OCI-LY7 (cell line): ENCODE measurements at regions not wholly inside any gene's neighbourhood (a gene's known extent, or its start where the extent isn't known, plus 50 kb on each side); places are given as distances from the start of the nearest gene placed in this dataset.
"Not testable (repeated sequence)": the region's sequence is repeated elsewhere in the genome, so short reads cannot be mapped to it uniquely, and the experiment has no call there.

Experiments used
- BruUV-seq: library from RNA; stranded (reverse); fragments of 400-500 nt; replicated peaks from 2 replicates; lab custom pipeline; 2021; lab: Mats Ljungman, UMichigan
- CTCF ChIA-PET: fragments of 300-600 bp; sonication (Branson Sonifier 250); formaldehyde crosslinking; loops from one replicate; lab custom pipeline; 2022; ENCODE audit warnings: antibody characterized with exemption; ENCODE audit not compliant: unreplicated experiment; lab: Charles Lee
- POLR2A ChIA-PET: fragments of 300-600 bp; sonication (Branson Sonifier 250); formaldehyde crosslinking; loops from one replicate; lab custom pipeline; 2022; ENCODE audit warnings: antibody characterized with exemption; lab: Charles Lee
- DNase-seq: peaks from one replicate; pipeline ENCODE4 v3.0.0-alpha.2; 2015; ENCODE audit warnings: low spot score
- H2AFZ ChIP-seq: fragments of 200-600 bp; sonication (generic), shearing (Covaris generic); 2 replicates; pipeline ENCODE4 v1.6.1; 2014; ENCODE audit warnings: mild to moderate bottlenecking, antibody characterized with exemption, low read length, moderate library complexity
- H3K27ac ChIP-seq: fragments of 200-600 bp; sonication (generic); 2 replicates; pipeline ENCODE4 v1.5.1; 2014; ENCODE audit warnings: mixed run types, low read depth, mild to moderate bottlenecking, moderate library complexity, low read length, inconsistent platforms; ENCODE audit not compliant: poor library complexity, severe bottlenecking
- H3K36me3 ChIP-seq: fragments of 200-600 bp; sonication (generic); 2 replicates; pipeline ENCODE4 v1.6.1; 2014; ENCODE audit warnings: mild to moderate bottlenecking, antibody characterized with exemption, low read length, moderate library complexity, mixed read lengths; ENCODE audit not compliant: insufficient read depth
- H3K4me1 ChIP-seq: fragments of 200-600 bp; sonication (generic); 2 replicates; pipeline ENCODE4 v1.5.1; 2014; ENCODE audit warnings: mild to moderate bottlenecking, low read length; ENCODE audit not compliant: insufficient read depth, poor library complexity, severe bottlenecking
- H3K4me2 ChIP-seq: fragments of 200-600 bp; sonication (generic); 2 replicates; pipeline ENCODE4 v1.6.1; 2014; ENCODE audit warnings: mild to moderate bottlenecking, low read length
- H3K4me3 ChIP-seq: fragments of 200-600 bp; sonication (generic); 2 replicates; pipeline ENCODE4 v1.5.1; 2014; ENCODE audit warnings: mild to moderate bottlenecking, low read depth, low read length; ENCODE audit not compliant: poor library complexity, severe bottlenecking
- H3K79me2 ChIP-seq: fragments of 200-600 bp; sonication (generic); 2 replicates; pipeline ENCODE4 v1.6.1; 2016; ENCODE audit warnings: low read depth, mild to moderate bottlenecking, low read length, moderate library complexity, mixed read lengths; ENCODE audit not compliant: insufficient read depth
- H3K9me2 ChIP-seq: fragments of 200-600 bp; sonication (generic); 2 replicates; pipeline ENCODE4 v1.6.1; 2016; ENCODE audit warnings: mild to moderate bottlenecking, low read length, mixed read lengths; ENCODE audit not compliant: insufficient read depth
- H3K9me3 ChIP-seq: fragments of 200-600 bp; sonication (generic); 2 replicates; pipeline ENCODE4 v1.6.1; 2014; ENCODE audit warnings: mild to moderate bottlenecking, mixed run types, low read length, mixed read lengths
- H4K20me1 ChIP-seq: fragments of 200-600 bp; sonication (generic); 2 replicates; pipeline ENCODE4 v1.6.1; 2014; ENCODE audit warnings: mild to moderate bottlenecking, antibody characterized with exemption, low read length, moderate library complexity, mixed read lengths; ENCODE audit not compliant: insufficient read depth
- EZH2phosphoT487 ChIP-seq: fragments of 200-600 bp; sonication (generic); IDR thresholded peaks from 2 replicates; pipeline ENCODE4 v1.6.1; 2018; ENCODE audit warnings: low read depth, borderline replicate concordance, mild to moderate bottlenecking, mixed run types, antibody characterized with exemption, low read length, moderate library complexity, mixed read lengths
- intact Hi-C: fragments of 100-400 bp; cut with micrococcal nuclease; formaldehyde crosslinking; loops from one replicate; pipeline ENCODE4 v1.10.0; 2022; ENCODE audit not compliant: unreplicated experiment
- TF ChIP-seq, protein P1 (sequence below): fragments of 200-600 bp; sonication (generic); conservative IDR thresholded peaks from 2 replicates; pipeline ENCODE4 v1.5.1; 2014; ENCODE audit warnings: mild to moderate bottlenecking, antibody characterized with exemption, low read length, moderate library complexity, mixed read lengths

DNA sequence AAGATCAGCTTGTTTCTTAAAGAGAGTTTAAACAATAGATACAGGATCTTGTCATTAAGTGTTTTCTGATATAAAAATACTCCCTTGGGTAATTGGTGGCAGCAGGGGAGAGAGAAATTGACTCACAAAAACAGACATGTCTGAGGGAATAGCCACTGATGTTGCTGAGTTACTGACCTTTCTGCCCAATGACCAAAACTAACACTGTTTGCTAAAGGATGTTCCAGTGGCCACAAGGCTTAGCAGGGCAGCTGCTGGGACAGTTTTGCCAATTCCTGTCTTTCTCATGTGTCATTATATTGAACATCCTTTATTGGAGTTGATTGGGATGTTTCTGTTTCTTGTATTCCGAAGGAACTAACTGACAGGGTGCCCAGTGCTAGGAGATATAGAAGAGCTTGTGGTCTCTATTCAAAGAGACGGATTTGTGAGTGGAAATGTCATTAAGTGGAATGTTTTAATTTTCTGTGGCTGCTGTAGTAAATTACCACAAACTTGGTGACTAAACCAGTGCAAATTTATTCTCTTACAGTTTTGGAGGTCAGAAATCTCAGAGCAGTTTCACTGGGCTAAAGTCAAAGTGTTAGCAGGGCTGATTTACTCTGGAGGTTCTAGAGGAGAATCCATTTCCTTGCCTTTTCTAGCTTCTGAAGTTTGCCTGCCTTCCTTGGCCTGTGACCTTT lies 124.8 kb upstream of the RMDN2 start:
- Histone ChIP-seq H3K27ac (no peak overlapping the region), H3K9me2 (no peaks in the 10 kb centered on the region), H4K20me1 (no peaks in the 10 kb centered on the region), H3K79me2 (no peaks in the 10 kb centered on the region), H3K36me3 (no peaks in the 10 kb centered on the region), H3K4me3 (no peak overlapping the region), H3K9me3 (no peaks in the 10 kb centered on the region), H2AFZ (no peak overlapping the region), H3K4me2 (no peak overlapping the region), H3K4me1 (no peaks in the 10 kb centered on the region)
- CTCF ChIA-PET: no interaction called here
- no peak for TF ChIP-seq EZH2phosphoT487
- TF ChIP-seq, protein P1, sequence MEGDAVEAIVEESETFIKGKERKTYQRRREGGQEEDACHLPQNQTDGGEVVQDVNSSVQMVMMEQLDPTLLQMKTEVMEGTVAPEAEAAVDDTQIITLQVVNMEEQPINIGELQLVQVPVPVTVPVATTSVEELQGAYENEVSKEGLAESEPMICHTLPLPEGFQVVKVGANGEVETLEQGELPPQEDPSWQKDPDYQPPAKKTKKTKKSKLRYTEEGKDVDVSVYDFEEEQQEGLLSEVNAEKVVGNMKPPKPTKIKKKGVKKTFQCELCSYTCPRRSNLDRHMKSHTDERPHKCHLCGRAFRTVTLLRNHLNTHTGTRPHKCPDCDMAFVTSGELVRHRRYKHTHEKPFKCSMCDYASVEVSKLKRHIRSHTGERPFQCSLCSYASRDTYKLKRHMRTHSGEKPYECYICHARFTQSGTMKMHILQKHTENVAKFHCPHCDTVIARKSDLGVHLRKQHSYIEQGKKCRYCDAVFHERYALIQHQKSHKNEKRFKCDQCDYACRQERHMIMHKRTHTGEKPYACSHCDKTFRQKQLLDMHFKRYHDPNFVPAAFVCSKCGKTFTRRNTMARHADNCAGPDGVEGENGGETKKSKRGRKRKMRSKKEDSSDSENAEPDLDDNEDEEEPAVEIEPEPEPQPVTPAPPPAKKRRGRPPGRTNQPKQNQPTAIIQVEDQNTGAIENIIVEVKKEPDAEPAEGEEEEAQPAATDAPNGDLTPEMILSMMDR: no peak
- no TSS peak for BruUV-seq
- intact Hi-C loops: no loop called here
- DNase-seq: no peak
- POLR2A ChIA-PET: interaction anchor here (0.6 to 0.7 kb wide), 2 partner anchors 28 to 148 kb away, joined by 4 read pairs; no protein-coding TSS in a partner anchor

DNA sequence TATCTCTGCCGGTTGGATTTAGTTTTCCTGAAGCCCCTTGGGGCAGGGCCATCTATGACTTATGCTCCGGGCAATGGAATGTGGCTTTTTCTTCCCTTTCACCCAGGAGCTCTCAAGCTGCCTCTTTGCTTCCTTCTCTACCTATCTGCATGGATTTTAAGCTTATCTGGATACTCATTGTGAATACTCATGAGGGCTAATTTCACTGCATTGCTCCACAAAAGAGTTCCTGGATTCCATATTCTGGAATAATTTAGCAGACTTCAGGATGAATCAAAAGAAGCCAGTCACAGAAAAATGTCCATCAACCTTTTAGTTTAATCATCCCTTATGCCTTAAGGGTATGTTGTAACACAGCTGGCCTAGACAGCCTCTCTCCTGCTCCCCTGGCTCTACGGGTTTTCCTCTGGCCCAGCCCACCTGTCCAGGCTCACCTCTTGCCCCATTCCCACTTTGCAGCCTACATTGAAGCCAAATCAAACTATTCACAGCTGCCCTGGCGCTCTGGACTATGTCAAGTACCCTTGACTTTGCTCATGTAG lies 122.8 kb upstream of the RMDN2 start:
- H2AFZ ChIP-seq: no peak overlapping the region
- H3K4me2 ChIP-seq: no peak overlapping the region
- H3K79me2 ChIP-seq: no peaks in the 10 kb centered on the region
- H3K4me1 ChIP-seq: no peaks in the 10 kb centered on the region
- no TSS peak for BruUV-seq
- no peak overlapping the region for H3K27ac ChIP-seq
- ChIA-PET CTCF (no interaction called here), POLR2A (interaction anchor here (0.5 kb wide), 1 partner anchor 151 kb away, joined by 4 read pairs; no protein-coding TSS in a partner anchor)
- intact Hi-C loops: no loop called here
- no peaks in the 10 kb centered on the region for H3K9me2 ChIP-seq
- H3K9me3 ChIP-seq: no peaks in the 10 kb centered on the region
- H4K20me1 ChIP-seq: no peaks in the 10 kb centered on the region
- H3K36me3 ChIP-seq: no peaks in the 10 kb centered on the region
- TF ChIP-seq, protein P1: no peak
- no peak for TF ChIP-seq EZH2phosphoT487
- no peak for DNase-seq
- no peak overlapping the region for H3K4me3 ChIP-seq

DNA sequence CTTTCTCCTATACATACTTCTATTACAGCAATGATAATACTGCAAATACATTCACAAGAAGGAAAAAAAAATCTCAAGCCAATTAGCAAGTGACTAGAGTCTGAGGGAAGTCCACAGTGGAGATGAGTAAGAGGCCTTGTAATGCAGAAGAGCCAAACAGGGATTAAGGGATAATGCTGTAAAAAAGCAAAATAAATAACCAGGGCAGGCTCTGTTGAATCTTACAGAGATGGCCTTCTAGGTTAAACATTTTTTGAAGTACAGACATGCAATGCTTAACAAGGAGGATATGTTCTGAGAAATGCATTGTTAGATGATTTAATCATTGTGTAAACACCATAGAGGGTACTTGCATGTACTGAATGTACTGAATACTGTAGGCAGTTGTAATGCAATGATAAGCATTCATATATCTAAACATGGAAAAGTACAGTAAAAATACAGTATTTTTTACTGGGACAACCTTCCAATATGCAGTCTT lies 122.1 kb upstream of the RMDN2 start:
- ChIA-PET POLR2A (no interaction called here), CTCF (no interaction called here)
- Histone ChIP-seq H3K4me1 (no peaks in the 10 kb centered on the region), H3K4me2 (no peak overlapping the region), H3K27ac (no peak overlapping the region), H3K9me3 (no peaks in the 10 kb centered on the region), H3K79me2 (no peaks in the 10 kb centered on the region), H3K36me3 (no peaks in the 10 kb centered on the region), H4K20me1 (no peaks in the 10 kb centered on the region), H2AFZ (no peak overlapping the region), H3K4me3 (no peak overlapping the region), H3K9me2 (no peaks in the 10 kb centered on the region)
- DNase-seq: no peak
- TF ChIP-seq, protein P1: no peak
- no peak for TF ChIP-seq EZH2phosphoT487
- intact Hi-C loops: no loop called here
- BruUV-seq: no TSS peak

- H3K9me3 ChIP-seq, H3K9me2 ChIP-seq, CTCF ChIA-PET, H3K27ac ChIP-seq, H3K36me3 ChIP-seq, H3K4me1 ChIP-seq, H4K20me1 ChIP-seq, intact Hi-C loops, H2AFZ ChIP-seq, DNase-seq, H3K4me3 ChIP-seq, H3K4me2 ChIP-seq, POLR2A ChIA-PET, BruUV-seq, H3K79me2 ChIP-seq: not testable (repeated sequence)
Measured at GRCh38 chr2:37806004-37806403, 119.1 kb upstream of the RMDN2 start.
